GM23248 (cell line): ENCODE measurements at regions not wholly inside any gene's neighbourhood (a gene's known extent, or its start where the extent isn't known, plus 50 kb on each side); places are given as distances from the start of the nearest gene placed in this dataset.
"Not testable (repeated sequence)": the region's sequence is repeated elsewhere in the genome, so short reads cannot be mapped to it uniquely, and the experiment has no call there.

Source experiments
- DNase-seq: peaks from one replicate; pipeline ENCODE4 v3.0.0-alpha.2; 2015
- H2AFZ ChIP-seq: fragments of 200-600 bp; sonication (generic); 2 replicates; pipeline ENCODE4 v1.6.1; 2016; ENCODE audit warnings: antibody characterized with exemption
- H3F3A ChIP-seq: fragments of 200-600 bp; sonication (generic); 2 replicates; pipeline ENCODE4 v1.6.1; 2016; ENCODE audit warnings: mild to moderate bottlenecking, antibody characterized with exemption, mixed run types; ENCODE audit not compliant: insufficient read depth
- H3K27ac ChIP-seq: fragments of 200-600 bp; sonication (generic); 2 replicates; pipeline ENCODE4 v1.5.1; 2016; ENCODE audit warnings: mild to moderate bottlenecking
- H3K27me3 ChIP-seq: fragments of 200-600 bp; sonication (generic); replicated peaks from 2 replicates; pipeline ENCODE4 v1.6.1; 2016; ENCODE audit warnings: mild to moderate bottlenecking; ENCODE audit not compliant: insufficient read depth
- H3K36me3 ChIP-seq: fragments of 200-600 bp; sonication (generic); 2 replicates; pipeline ENCODE4 v1.6.1; 2016; ENCODE audit warnings: low read depth, mild to moderate bottlenecking
- H3K4me1 ChIP-seq: fragments of 200-600 bp; sonication (generic); 2 replicates; pipeline ENCODE4 v1.6.1; 2016; ENCODE audit warnings: mild to moderate bottlenecking; ENCODE audit not compliant: insufficient read depth
- H3K4me2 ChIP-seq: fragments of 200-600 bp; sonication (generic); one replicate; pipeline ENCODE4 v1.6.1; 2016; ENCODE audit warnings: mild to moderate bottlenecking; ENCODE audit not compliant: unreplicated experiment
- H3K4me3 ChIP-seq: fragments of 200-600 bp; sonication (generic); 2 replicates; pipeline ENCODE4 v1.5.1; 2016; ENCODE audit warnings: mild to moderate bottlenecking
- H3K79me2 ChIP-seq: fragments of 200-600 bp; sonication (generic); 2 replicates; pipeline ENCODE4 v1.6.1; 2016; ENCODE audit warnings: mild to moderate bottlenecking; ENCODE audit not compliant: insufficient read depth
- H3K9ac ChIP-seq: fragments of 200-600 bp; sonication (generic); 2 replicates; pipeline ENCODE4 v1.6.1; 2016; ENCODE audit warnings: mild to moderate bottlenecking
- H3K9me2 ChIP-seq: fragments of 200-600 bp; sonication (generic); 2 replicates; pipeline ENCODE4 v1.6.1; 2016; ENCODE audit warnings: mixed run types, mild to moderate bottlenecking, moderate library complexity; ENCODE audit not compliant: insufficient read depth
- H3K9me3 ChIP-seq: fragments of 200-600 bp; sonication (generic); one replicate; pipeline ENCODE4 v1.6.1; 2017; ENCODE audit warnings: low read depth
- H4K20me1 ChIP-seq: fragments of 200-600 bp; sonication (generic); 2 replicates; pipeline ENCODE4 v1.6.0; 2016; ENCODE audit not compliant: insufficient read depth
- EZH2 ChIP-seq: fragments of 200-600 bp; sonication (generic); IDR thresholded peaks from 2 replicates; pipeline ENCODE4 v1.6.1; 2018; ENCODE audit warnings: antibody characterized with exemption, mild to moderate bottlenecking; ENCODE audit not compliant: insufficient read depth, poor library complexity, severe bottlenecking
- EZH2phosphoT487 ChIP-seq: fragments of 200-600 bp; sonication (generic); IDR thresholded peaks from 2 replicates; pipeline ENCODE4 v1.6.1; 2018; ENCODE audit warnings: antibody characterized with exemption, moderate library complexity, mild to moderate bottlenecking, low read depth; ENCODE audit not compliant: insufficient read depth
- WGBS, 2 experiments: methylation state at CpG; one replicate each; pipeline ENCODE4 v1.1.6; 2015 to 2017; ENCODE audit warnings: low lambda C conversion rate in 2 of 2, low coverage in 1 of 2; ENCODE audit errors: missing lambda C conversion rate in 2 of 2; 5-methylcytosine and 5-hydroxymethylcytosine counted together
- in situ Hi-C: fragments of 300-500 bp; cut with MboI; formaldehyde crosslinking; loops from 2 replicates; pipeline ENCODE4 v1.15.0; 2020

GRCh38 chr13:90882551-90882950 lies 464.9 kb upstream of the MIR17HG start:
- Histone ChIP-seq H4K20me1 (no peaks in the 10 kb centered on the region), H3K9me3 (no peaks in the 10 kb centered on the region), H3F3A (no peaks in the 10 kb centered on the region), H3K4me3 (no peak overlapping the region), H3K79me2 (no peaks in the 10 kb centered on the region), H3K4me2 (no peak overlapping the region), H3K36me3 (no peaks in the 10 kb centered on the region), H3K27ac (no peak overlapping the region), H3K4me1 (no peaks in the 10 kb centered on the region), H3K9me2 (no peaks in the 10 kb centered on the region), H3K9ac (no peak overlapping the region), H2AFZ (no peak overlapping the region), H3K27me3 (no peaks in the 10 kb centered on the region)
- 67 to 73% methylated on average over 6 of the region's 6 CpGs for WGBS, 2 experiments
- DNase-seq: no peak
- no peak for TF ChIP-seq EZH2
- no peak for TF ChIP-seq EZH2phosphoT487
- in situ Hi-C loops: no loop called here

GRCh38 chr13:90883592-90883991 lies 463.9 kb upstream of the MIR17HG start:
- no peak for DNase-seq
- Histone ChIP-seq H4K20me1 (no peaks in the 10 kb centered on the region), H3F3A (no peaks in the 10 kb centered on the region), H3K4me1 (no peaks in the 10 kb centered on the region), H3K4me2 (no peak overlapping the region), H3K27ac (no peak overlapping the region), H3K27me3 (no peaks in the 10 kb centered on the region), H3K36me3 (no peaks in the 10 kb centered on the region), H3K79me2 (no peaks in the 10 kb centered on the region), H2AFZ (no peak overlapping the region), H3K4me3 (no peak overlapping the region), H3K9me3 (no peaks in the 10 kb centered on the region), H3K9ac (no peak overlapping the region), H3K9me2 (no peaks in the 10 kb centered on the region)
- TF ChIP-seq EZH2phosphoT487 (no peak), EZH2 (no peak)
- in situ Hi-C loops: no loop called here
- 77 to 81% methylated on average over 2 of the region's 2 CpGs for WGBS, 2 experiments

GRCh38 chr13:90884066-90884465 lies 463.4 kb upstream of the MIR17HG start:
- H3K27ac ChIP-seq: no peak overlapping the region
- H3K9ac ChIP-seq: no peak overlapping the region
- H3K4me3 ChIP-seq: no peak overlapping the region
- 48 to 49% methylated on average over 5 of the region's 5 CpGs for WGBS, 2 experiments
- H3F3A ChIP-seq: no peaks in the 10 kb centered on the region
- no peaks in the 10 kb centered on the region for H3K4me1 ChIP-seq
- H3K9me3 ChIP-seq: no peaks in the 10 kb centered on the region
- no peaks in the 10 kb centered on the region for H3K9me2 ChIP-seq
- H2AFZ ChIP-seq: no peak overlapping the region
- H3K4me2 ChIP-seq: no peak overlapping the region
- H4K20me1 ChIP-seq: no peaks in the 10 kb centered on the region
- no peaks in the 10 kb centered on the region for H3K36me3 ChIP-seq
- H3K79me2 ChIP-seq: no peaks in the 10 kb centered on the region
- no peaks in the 10 kb centered on the region for H3K27me3 ChIP-seq
- in situ Hi-C loops: no loop called here
- no peak for TF ChIP-seq EZH2
- DNase-seq: no peak

GRCh38 chr13:90889906-90890834 lies 457.3 kb upstream of the MIR17HG start:
- Histone ChIP-seq H3K4me3 (no peak overlapping the region), H3F3A (no peaks in the 10 kb centered on the region), H3K79me2 (no peaks in the 10 kb centered on the region), H3K9me3 (no peaks in the 10 kb centered on the region), H3K4me1 (no peaks in the 10 kb centered on the region), H3K9ac (no peak overlapping the region), H3K36me3 (no peaks in the 10 kb centered on the region), H2AFZ (no peak overlapping the region), H3K4me2 (no peak overlapping the region), H3K27ac (no peak overlapping the region), H3K27me3 (no peaks in the 10 kb centered on the region), H4K20me1 (no peaks in the 10 kb centered on the region), H3K9me2 (no peaks in the 10 kb centered on the region)
- in situ Hi-C loops: no loop called here
- DNase-seq: no peak
- TF ChIP-seq EZH2 (no peak), EZH2phosphoT487 (no peak)
- 16 to 17% methylated on average over 4 of the region's 4 CpGs for WGBS, 2 experiments

GRCh38 chr13:90891329-90891728 lies 456.2 kb upstream of the MIR17HG start:
- Histone ChIP-seq H3K36me3 (no peaks in the 10 kb centered on the region), H2AFZ (no peak overlapping the region), H3K27ac (no peak overlapping the region), H3K4me1 (no peaks in the 10 kb centered on the region), H3K9ac (no peak overlapping the region), H3K4me2 (no peak overlapping the region), H3K4me3 (no peak overlapping the region), H4K20me1 (no peaks in the 10 kb centered on the region), H3K79me2 (no peaks in the 10 kb centered on the region), H3F3A (no peaks in the 10 kb centered on the region), H3K27me3 (no peaks in the 10 kb centered on the region), H3K9me2 (no peaks in the 10 kb centered on the region), H3K9me3 (no peaks in the 10 kb centered on the region)
- no peak for DNase-seq
- TF ChIP-seq EZH2: no peak
- TF ChIP-seq EZH2phosphoT487: no peak
- 32 to 35% methylated on average over 2 of the region's 2 CpGs for WGBS, 2 experiments
- in situ Hi-C loops: no loop called here

GRCh38 chr13:90893199-90893598 lies 454.3 kb upstream of the MIR17HG start:
- H3K79me2 ChIP-seq, H3K27ac ChIP-seq, DNase-seq, H3F3A ChIP-seq, H3K9ac ChIP-seq, H3K4me3 ChIP-seq, H3K9me3 ChIP-seq, H3K27me3 ChIP-seq, H3K36me3 ChIP-seq, in situ Hi-C loops, H3K4me2 ChIP-seq, H3K4me1 ChIP-seq, H3K9me2 ChIP-seq, H4K20me1 ChIP-seq, H2AFZ ChIP-seq: not testable (repeated sequence)
- WGBS, 2 experiments: 45 to 50% methylated on average over 6 of the region's 6 CpGs
